DOHH2 (cell line): ENCODE measurements at regions not wholly inside any gene's neighbourhood (a gene's known extent, or its start where the extent isn't known, plus 50 kb on each side); places are given as distances from the start of the nearest gene placed in this dataset.

Experiments used
- H3F3A ChIP-seq: fragments of 200-600 bp; sonication (generic), shearing (Covaris generic); 2 replicates; pipeline ENCODE4 v1.6.0; 2016; ENCODE audit warnings: antibody characterized with exemption, mild to moderate bottlenecking; ENCODE audit not compliant: control insufficient read depth, insufficient read depth
- H3K27ac ChIP-seq: fragments of 200-600 bp; sonication (generic); 2 replicates; pipeline ENCODE4 v1.5.1; 2014; ENCODE audit warnings: low read depth, mild to moderate bottlenecking, low read length, moderate library complexity
- H3K27me3 ChIP-seq: fragments of 200-600 bp; sonication (generic); 2 replicates; pipeline ENCODE4 v1.6.1; 2014; ENCODE audit warnings: mild to moderate bottlenecking, low read length, mixed read lengths; ENCODE audit not compliant: control insufficient read depth
- H3K36me3 ChIP-seq: fragments of 200-600 bp; sonication (generic); 2 replicates; pipeline ENCODE4 v1.6.1; 2014; ENCODE audit warnings: mild to moderate bottlenecking, low read length, moderate library complexity, mixed read lengths; ENCODE audit not compliant: control insufficient read depth
- H3K4me1 ChIP-seq: fragments of 200-600 bp; sonication (generic); 2 replicates; pipeline ENCODE4 v1.6.1; 2014; ENCODE audit warnings: mild to moderate bottlenecking, low read length, mixed read lengths; ENCODE audit not compliant: control insufficient read depth
- H3K4me2 ChIP-seq: fragments of 200-600 bp; sonication (generic); 2 replicates; pipeline ENCODE4 v1.6.0; 2014; ENCODE audit warnings: mild to moderate bottlenecking, low read length, moderate library complexity
- H3K4me3 ChIP-seq: fragments of 200-600 bp; sonication (generic); 2 replicates; pipeline ENCODE4 v1.5.1; 2014; ENCODE audit warnings: mild to moderate bottlenecking, low read length, mixed read lengths
- H3K79me2 ChIP-seq: fragments of 200-600 bp; sonication (generic); 2 replicates; pipeline ENCODE4 v1.6.1; 2014; ENCODE audit warnings: mild to moderate bottlenecking, low read length, mixed read lengths; ENCODE audit not compliant: control insufficient read depth
- H3K9me2 ChIP-seq: fragments of 200-600 bp; sonication (generic); replicated peaks from 2 replicates; pipeline ENCODE4 v1.6.1; 2014; ENCODE audit warnings: mild to moderate bottlenecking, low read length, mixed read lengths; ENCODE audit not compliant: control insufficient read depth
- H3K9me3 ChIP-seq: fragments of 200-600 bp; sonication (generic); 2 replicates; pipeline ENCODE4 v1.6.1; 2014; ENCODE audit warnings: antibody characterized with exemption, low read length, mixed read lengths; ENCODE audit not compliant: control insufficient read depth, insufficient read depth
- H4K20me1 ChIP-seq: fragments of 200-600 bp; sonication (generic); 2 replicates; pipeline ENCODE4 v1.6.0; 2014; ENCODE audit warnings: low read depth, mild to moderate bottlenecking, antibody characterized with exemption, low read length, moderate library complexity; ENCODE audit not compliant: control insufficient read depth, insufficient read depth
- EZH2phosphoT487 ChIP-seq: fragments of 200-600 bp; sonication (generic); IDR thresholded peaks from 2 replicates; pipeline ENCODE4 v1.6.1; 2017; ENCODE audit warnings: borderline replicate concordance, mild to moderate bottlenecking, antibody characterized with exemption, low read length, moderate library complexity, mixed read lengths
- TF ChIP-seq, protein P1 (sequence below): fragments of 200-600 bp; sonication (generic); IDR thresholded peaks from one replicate; pipeline ENCODE4 v1.5.1; 2014; ENCODE audit warnings: antibody characterized with exemption, mild to moderate bottlenecking, low read depth, low read length; ENCODE audit not compliant: poor library complexity, severe bottlenecking

DNA sequence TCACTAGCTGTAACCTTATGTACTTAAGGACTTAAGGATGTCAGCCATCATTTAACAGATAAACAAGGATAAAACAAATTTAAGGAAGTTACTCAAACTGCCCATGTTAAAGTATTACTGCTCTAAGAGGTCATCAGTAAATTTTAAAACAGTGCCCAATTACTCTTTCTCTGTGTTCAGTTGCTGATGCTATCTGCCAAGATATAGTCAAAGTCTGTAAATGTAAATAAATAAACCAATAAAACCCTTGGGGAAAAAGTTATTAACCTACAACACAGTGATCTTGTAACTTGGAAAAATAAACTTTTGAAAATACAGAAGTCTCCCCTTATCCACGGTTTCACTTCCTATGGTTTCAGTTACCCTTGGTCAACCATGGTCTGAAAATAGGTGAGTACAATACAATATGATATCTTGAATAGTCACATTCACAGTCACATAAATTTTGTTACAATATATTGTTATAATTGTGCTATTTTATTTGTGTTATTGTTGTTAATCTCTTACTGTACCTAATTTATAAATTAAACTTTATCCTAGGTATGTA, 501.8 kb downstream of the LMO4 start:
- TF ChIP-seq, protein P1, sequence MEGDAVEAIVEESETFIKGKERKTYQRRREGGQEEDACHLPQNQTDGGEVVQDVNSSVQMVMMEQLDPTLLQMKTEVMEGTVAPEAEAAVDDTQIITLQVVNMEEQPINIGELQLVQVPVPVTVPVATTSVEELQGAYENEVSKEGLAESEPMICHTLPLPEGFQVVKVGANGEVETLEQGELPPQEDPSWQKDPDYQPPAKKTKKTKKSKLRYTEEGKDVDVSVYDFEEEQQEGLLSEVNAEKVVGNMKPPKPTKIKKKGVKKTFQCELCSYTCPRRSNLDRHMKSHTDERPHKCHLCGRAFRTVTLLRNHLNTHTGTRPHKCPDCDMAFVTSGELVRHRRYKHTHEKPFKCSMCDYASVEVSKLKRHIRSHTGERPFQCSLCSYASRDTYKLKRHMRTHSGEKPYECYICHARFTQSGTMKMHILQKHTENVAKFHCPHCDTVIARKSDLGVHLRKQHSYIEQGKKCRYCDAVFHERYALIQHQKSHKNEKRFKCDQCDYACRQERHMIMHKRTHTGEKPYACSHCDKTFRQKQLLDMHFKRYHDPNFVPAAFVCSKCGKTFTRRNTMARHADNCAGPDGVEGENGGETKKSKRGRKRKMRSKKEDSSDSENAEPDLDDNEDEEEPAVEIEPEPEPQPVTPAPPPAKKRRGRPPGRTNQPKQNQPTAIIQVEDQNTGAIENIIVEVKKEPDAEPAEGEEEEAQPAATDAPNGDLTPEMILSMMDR: no peak
- no peak for TF ChIP-seq EZH2phosphoT487
- Histone ChIP-seq H3K79me2 (no peaks in the 10 kb centered on the region), H3K27me3 (no peaks in the 10 kb centered on the region), H3K4me3 (no peak overlapping the region), H3K9me2 (no peaks in the 10 kb centered on the region), H3K4me1 (peaks cover 53% of the 10 kb centered on the region), H3F3A (no peaks in the 10 kb centered on the region), H3K4me2 (peak overlapping the region; percentile 3; the same call in 1 of the 2 replicates), H3K9me3 (peaks cover 2% of the 10 kb centered on the region; the same call in 1 of the 2 replicates), H4K20me1 (no peaks in the 10 kb centered on the region), H3K27ac (no peak overlapping the region), H3K36me3 (peaks cover 4% of the 10 kb centered on the region; the same call in 1 of the 2 replicates)

DNA sequence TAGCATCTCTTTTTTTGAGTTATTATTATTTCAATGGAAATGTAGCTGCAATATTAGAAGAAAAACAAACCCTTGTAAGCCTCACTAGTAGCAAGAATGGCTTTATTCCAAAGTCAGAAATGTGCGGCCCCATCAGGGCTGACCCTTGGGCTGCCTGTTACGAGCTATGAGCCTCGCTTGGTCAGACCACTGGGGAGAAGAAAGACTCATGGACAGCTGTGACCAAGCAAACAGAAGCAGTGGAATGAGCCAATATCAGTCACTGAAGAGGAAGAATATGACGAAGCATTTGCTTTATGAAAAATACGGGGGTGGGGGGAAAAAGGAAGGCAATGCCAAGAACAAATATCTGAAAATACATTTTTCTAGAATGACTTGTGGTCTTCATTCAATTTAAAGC, 504.5 kb downstream of the LMO4 start:
- TF ChIP-seq EZH2phosphoT487: no peak
- TF ChIP-seq, protein P1: no peak
- H3K79me2 ChIP-seq: no peaks in the 10 kb centered on the region
- H3K27ac ChIP-seq: no peak overlapping the region
- no peaks in the 10 kb centered on the region for H4K20me1 ChIP-seq
- peaks cover 38% of the 10 kb centered on the region for H3K4me1 ChIP-seq
- no peak overlapping the region for H3K4me2 ChIP-seq
- no peaks in the 10 kb centered on the region for H3F3A ChIP-seq
- no peaks in the 10 kb centered on the region for H3K36me3 ChIP-seq
- no peaks in the 10 kb centered on the region for H3K9me2 ChIP-seq
- no peaks in the 10 kb centered on the region for H3K9me3 ChIP-seq
- no peaks in the 10 kb centered on the region for H3K27me3 ChIP-seq
- H3K4me3 ChIP-seq: no peak overlapping the region

DNA sequence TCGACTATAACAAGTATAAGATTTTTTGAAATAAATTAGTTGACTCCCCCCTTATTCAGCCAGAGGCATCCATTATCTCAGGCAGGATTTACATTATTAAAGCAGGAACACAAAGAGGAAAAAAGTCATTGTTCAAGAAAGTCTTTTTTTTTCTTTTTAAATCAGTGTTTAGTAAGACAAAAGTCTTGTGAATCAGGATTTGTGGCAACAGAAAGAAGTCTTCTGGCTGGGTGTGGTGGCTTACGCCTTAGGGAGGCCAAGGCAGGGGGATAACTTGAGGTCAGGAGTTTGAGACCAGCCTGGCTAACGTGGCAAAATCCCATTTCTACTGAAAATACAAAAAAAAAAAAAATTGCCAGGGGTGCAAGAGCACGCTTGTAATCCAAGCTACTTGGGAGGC, 505.5 kb downstream of the LMO4 start:
- Histone ChIP-seq H3K79me2 (no peaks in the 10 kb centered on the region), H3K27me3 (no peaks in the 10 kb centered on the region), H3K9me2 (no peaks in the 10 kb centered on the region), H3K36me3 (no peaks in the 10 kb centered on the region), H4K20me1 (no peaks in the 10 kb centered on the region), H3K9me3 (no peaks in the 10 kb centered on the region), H3K27ac (no peak overlapping the region), H3K4me1 (peaks cover 38% of the 10 kb centered on the region), H3K4me3 (no peak overlapping the region), H3K4me2 (no peak overlapping the region), H3F3A (no peaks in the 10 kb centered on the region)
- TF ChIP-seq, protein P1: no peak
- no peak for TF ChIP-seq EZH2phosphoT487
